ENCODE measurements at regions not wholly inside any gene's neighbourhood (a gene's known extent, or its start where the extent isn't known, plus 50 kb on each side); places are given as distances from the start of the nearest gene placed in this dataset.

DNA sequence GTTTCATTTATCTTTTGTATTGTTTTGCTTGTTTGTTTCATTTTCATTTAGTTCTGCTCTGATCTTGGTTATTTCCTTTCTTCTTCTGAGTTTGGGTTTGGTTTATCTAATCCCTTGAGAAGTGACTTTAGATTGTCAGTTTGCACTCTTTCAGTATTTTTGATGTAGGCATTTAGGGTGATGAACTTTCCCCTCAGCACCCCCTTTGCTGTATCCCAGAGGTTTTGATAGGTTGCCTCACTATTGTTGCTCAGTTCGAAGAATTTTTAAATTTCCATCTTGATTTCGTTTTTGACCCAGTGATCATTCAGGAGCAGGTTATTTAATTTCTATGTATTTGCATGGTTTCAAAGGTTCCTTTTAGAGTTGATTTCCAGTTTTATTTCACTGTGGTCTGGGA is 119.6 kb upstream of the SSTR4 start:
- H3K4me3 Mint-ChIP-seq (ENCODE audit: low read depth), result no peak overlapping the region
- no peak overlapping the region for H3K27ac Mint-ChIP-seq
- no peaks in the 10 kb centered on the region for H3K4me1 Mint-ChIP-seq (ENCODE audit: low read depth)
- no peaks in the 10 kb centered on the region for H3K36me3 Mint-ChIP-seq (ENCODE audit: low read depth)
- H3K9me3 Mint-ChIP-seq, result peaks cover 4% of the 10 kb centered on the region
- intact Hi-C loops (cut with micrococcal nuclease), result no loop called here
- H3K27me3 Mint-ChIP-seq (ENCODE audit: low read depth), result no peaks in the 10 kb centered on the region
- no peak for DNase-seq (ENCODE audit: low spot score)

DNA sequence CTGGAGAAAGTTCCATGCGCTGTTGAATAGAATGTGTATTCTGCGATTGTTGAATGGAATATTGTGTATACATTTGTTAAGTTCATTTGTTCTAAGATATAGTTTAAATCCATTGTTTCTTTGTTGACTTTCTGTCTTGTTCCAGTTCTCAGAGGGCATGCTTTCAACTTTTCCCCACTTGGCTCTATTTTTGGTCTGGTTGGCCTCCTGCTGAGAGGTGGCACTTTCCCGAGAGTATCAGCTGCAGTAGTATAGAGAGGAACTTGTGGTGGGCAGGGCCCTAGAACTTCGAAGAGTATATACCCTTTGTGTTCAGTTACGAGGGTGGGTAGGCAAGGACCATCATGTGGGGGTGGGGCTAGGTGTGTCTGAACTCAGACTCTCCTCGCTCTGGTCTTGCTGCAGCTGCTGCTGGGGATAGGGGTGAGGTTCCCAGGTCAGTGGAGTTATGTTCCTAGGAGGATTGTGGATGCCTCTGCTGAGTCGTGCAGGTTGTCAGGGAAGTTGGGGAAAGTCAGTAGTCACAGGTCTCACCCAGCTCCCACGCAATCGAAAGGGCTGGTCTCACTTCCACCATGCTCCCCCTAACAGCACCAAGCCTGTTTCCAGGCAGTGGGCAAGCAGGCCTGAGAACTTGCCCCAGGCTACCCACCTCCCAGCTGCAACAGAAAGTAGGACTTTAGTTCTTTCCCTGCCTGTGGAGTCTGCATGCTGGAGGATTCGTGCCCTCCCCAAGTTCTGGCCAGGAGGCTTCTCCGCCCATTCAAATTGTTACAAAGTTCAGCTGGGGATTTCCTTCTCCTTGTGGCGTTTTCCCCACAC is 118.9 kb upstream of the SSTR4 start:
- no peak for DNase-seq (ENCODE audit: low spot score)
- Mint-ChIP-seq H3K36me3 (ENCODE audit: low read depth) (no peaks in the 10 kb centered on the region), H3K9me3 (peaks cover 4% of the 10 kb centered on the region), H3K27ac (no peak overlapping the region), H3K4me3 (ENCODE audit: low read depth) (no peak overlapping the region), H3K27me3 (ENCODE audit: low read depth) (no peaks in the 10 kb centered on the region), H3K4me1 (ENCODE audit: low read depth) (peaks cover 3% of the 10 kb centered on the region)
- intact Hi-C loops (cut with micrococcal nuclease), result no loop called here

DNA sequence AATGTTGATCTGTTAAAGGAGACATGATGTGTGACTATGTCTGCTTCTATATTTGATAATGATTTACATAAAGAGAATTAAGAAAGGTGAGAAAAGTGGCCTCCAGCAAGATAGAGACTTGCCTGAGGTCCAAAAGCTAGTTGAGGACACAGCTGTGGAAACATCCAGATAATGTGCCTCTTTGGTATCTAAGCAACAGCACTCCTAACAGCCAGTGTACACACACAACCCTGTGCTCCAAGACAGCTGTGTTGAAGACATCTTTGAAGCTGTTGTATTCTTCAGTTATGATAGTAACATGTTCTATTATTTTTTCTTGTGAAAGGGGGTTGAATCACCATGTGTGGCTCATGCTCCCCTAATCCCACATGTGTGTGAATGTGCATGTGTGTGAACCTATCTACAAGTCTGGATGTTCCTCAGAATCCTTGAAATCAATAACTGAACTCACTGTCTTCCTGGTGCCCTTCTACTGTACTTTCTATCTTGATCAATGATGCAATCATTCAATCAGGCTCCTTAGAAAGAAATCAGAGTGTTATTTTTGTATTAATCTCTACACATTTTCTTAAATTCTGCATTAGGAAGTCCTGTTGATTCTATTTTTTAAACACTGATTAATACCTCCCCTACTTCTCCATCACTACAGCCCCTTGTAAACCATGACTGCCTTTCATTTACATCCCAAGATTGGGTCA is 116.7 kb upstream of the SSTR4 start:
- intact Hi-C loops (cut with micrococcal nuclease), result no loop called here
- DNase-seq (ENCODE audit: low spot score), result no peak
- Mint-ChIP-seq H3K4me3 (ENCODE audit: low read depth) (no peak overlapping the region), H3K4me1 (ENCODE audit: low read depth) (peaks cover 12% of the 10 kb centered on the region), H3K27ac (no peak overlapping the region), H3K9me3 (peaks cover 4% of the 10 kb centered on the region), H3K27me3 (ENCODE audit: low read depth) (no peaks in the 10 kb centered on the region), H3K36me3 (ENCODE audit: low read depth) (no peaks in the 10 kb centered on the region)

DNA sequence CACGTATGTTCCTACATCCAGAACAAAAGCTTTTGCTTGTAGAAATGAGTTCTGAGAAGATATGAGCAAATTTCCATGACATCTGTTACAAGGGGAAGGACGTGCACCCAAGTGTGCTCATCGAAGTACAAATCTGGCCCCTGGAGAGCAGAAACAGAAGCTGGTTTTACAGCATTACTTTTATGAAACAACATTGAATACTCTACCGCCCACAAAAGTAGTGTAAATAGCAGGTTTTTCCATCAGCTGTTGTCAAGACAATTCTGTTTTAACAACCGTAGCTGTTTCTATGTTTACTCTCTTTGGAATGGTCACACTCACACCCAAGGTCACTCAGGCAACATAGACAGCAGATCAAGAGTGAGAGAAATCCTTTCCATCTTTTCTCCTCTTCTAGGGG is 114.2 kb upstream of the SSTR4 start:
- peak overlapping the region; percentile 35 for H3K27ac Mint-ChIP-seq
- H3K9me3 Mint-ChIP-seq, result no peaks in the 10 kb centered on the region
- DNase-seq (ENCODE audit: low spot score), result no peak
- no peaks in the 10 kb centered on the region for H3K27me3 Mint-ChIP-seq (ENCODE audit: low read depth)
- no peak overlapping the region for H3K4me3 Mint-ChIP-seq (ENCODE audit: low read depth)
- H3K36me3 Mint-ChIP-seq (ENCODE audit: low read depth), result no peaks in the 10 kb centered on the region
- H3K4me1 Mint-ChIP-seq (ENCODE audit: low read depth), result peaks cover 21% of the 10 kb centered on the region
- intact Hi-C loops (cut with micrococcal nuclease), result no loop called here

DNA sequence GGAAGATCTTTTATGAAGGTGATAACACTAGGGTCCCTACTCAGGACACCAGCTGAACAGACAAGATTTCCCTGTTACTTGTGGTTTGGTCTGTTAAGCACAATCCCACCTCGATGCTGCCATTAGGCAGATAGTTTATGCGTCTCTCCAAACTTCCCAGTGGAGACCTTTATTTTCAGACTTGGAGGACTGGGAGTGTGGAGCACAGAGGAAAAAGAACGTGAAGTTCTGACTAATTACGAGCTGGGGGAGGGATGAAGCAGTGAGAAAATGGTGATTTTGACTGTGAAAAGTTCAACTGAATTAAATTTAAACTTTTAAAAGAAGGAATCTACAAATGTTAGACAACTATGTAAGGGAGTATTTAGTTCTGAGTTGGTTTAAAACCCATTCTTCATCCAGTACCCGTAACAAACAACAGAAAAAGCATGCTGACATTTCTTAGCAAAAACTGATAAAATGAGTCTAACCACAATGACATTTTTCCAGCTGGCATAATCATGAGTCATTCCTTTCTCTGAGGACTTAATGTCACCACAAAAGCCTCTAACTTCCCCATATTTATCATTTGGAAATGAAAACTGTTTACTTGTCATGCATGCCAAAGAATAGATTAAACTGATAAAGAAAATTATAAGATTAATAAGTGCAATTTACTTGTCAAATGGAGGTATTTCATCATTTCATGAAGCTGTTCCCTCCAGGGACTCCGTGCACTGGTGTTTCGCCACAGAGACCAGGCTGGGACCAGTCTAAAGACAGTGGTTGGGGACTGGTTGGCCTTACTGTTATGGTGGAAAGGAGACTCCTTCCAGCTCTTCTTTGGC is 113.3 kb upstream of the SSTR4 start:
- no peak for DNase-seq (ENCODE audit: low spot score)
- Mint-ChIP-seq H3K4me1 (ENCODE audit: low read depth) (peaks cover 24% of the 10 kb centered on the region), H3K36me3 (ENCODE audit: low read depth) (no peaks in the 10 kb centered on the region), H3K9me3 (no peaks in the 10 kb centered on the region), H3K27ac (peak overlapping the region; percentile 35), H3K4me3 (ENCODE audit: low read depth) (no peak overlapping the region), H3K27me3 (ENCODE audit: low read depth) (peaks cover 3% of the 10 kb centered on the region)
- intact Hi-C loops (cut with micrococcal nuclease), result no loop called here

DNA sequence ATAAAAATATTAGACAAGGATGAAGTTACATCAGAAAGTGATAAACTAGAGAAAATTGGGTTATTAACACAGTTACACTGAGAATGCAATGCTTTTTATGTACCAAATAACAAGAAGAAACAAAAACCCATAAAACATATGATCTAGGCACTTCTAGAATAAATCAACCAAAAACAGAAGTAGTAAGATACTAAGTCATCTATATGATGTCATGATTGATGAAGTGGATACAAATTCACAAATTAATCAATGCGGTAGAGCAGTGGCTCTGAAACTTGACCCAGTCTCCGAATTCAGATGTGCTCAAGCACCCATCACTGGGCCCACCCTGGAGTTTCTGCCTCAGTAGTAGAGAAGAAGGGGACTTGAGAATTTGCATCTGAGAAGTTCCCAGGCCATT is 112.1 kb upstream of the SSTR4 start:
- Mint-ChIP-seq H3K9me3 (no peaks in the 10 kb centered on the region), H3K36me3 (ENCODE audit: low read depth) (no peaks in the 10 kb centered on the region), H3K27ac (no peak overlapping the region), H3K4me1 (ENCODE audit: low read depth) (peaks cover 24% of the 10 kb centered on the region), H3K27me3 (ENCODE audit: low read depth) (peaks cover 3% of the 10 kb centered on the region), H3K4me3 (ENCODE audit: low read depth) (no peak overlapping the region)
- no peak for DNase-seq (ENCODE audit: low spot score)
- intact Hi-C loops (cut with micrococcal nuclease), result no loop called here

DNA sequence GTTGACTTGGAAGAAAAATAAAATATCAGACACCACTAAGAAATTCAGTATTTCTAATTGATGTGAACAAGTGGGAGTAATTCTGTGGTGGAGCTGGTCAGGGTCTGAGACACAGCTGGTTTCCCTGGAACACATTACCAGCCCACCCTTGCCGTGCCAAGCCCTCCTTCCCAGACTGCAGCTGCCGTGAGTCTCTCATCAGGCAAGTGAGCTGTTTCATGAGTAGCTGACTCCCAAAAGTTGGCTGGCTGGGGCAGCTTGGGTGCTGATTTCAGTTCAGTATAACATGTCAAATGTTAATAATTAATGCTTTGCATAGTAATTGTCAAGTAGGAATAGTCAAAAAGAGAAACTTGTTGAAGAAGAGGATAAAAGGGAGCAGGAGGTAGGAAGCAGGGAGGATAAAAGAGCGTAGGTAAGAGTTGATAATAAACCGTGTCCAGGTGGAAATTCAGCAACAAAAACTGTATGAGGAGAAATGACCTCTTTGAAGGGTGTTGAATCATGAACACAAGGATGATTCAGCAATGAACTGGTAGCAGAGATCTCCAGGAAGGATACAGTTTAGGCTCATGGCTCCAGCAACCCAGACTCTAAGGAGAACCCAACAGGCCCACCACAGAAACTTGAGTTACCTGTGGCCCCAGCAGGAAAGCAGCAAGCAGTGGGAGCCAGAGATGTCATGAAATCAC is 110.9 kb upstream of the SSTR4 start:
- Mint-ChIP-seq H3K4me3 (ENCODE audit: low read depth) (no peak overlapping the region), H3K27me3 (ENCODE audit: low read depth) (peaks cover 3% of the 10 kb centered on the region), H3K9me3 (no peaks in the 10 kb centered on the region), H3K27ac (no peak overlapping the region), H3K4me1 (ENCODE audit: low read depth) (peaks cover 24% of the 10 kb centered on the region), H3K36me3 (ENCODE audit: low read depth) (no peaks in the 10 kb centered on the region)
- no peak for DNase-seq (ENCODE audit: low spot score)
- intact Hi-C loops (cut with micrococcal nuclease), result no loop called here

DNA sequence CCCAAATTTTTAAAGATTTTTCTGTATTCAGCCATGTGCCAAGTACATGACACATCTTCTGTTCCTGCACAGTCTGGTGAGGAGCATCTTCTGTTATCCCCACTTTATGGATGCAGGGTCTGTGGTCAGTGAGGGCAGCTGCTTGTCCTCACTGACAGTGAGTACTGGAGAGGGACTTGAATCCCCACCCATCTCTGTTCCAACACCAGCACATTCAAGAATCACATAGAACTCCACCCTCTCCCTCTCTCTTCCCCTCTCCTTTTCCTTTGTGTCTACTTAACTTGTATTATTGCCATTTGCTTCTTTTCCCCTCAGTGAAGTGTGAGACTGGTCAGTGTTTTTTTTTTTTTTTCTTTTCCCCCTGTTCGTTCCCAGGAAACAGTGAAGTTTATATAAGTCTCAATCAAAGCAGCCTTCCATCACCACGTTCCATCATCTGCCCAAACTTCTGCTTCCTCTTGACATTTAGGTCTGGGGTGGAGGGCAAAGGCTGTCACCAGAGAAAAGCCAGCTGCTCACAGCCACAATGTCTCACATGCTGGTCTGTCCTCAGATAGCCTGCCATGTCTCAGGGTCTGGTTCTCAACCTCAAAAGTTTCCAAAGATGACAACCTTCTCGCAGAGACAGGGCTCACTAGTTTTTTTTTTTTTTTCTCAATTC is 110.0 kb upstream of the SSTR4 start:
- Mint-ChIP-seq H3K4me3 (ENCODE audit: low read depth) (no peak overlapping the region), H3K27me3 (ENCODE audit: low read depth) (peaks cover 3% of the 10 kb centered on the region), H3K9me3 (no peaks in the 10 kb centered on the region), H3K27ac (peak overlapping the region; percentile 64), H3K36me3 (ENCODE audit: low read depth) (no peaks in the 10 kb centered on the region), H3K4me1 (ENCODE audit: low read depth) (peaks cover 24% of the 10 kb centered on the region)
- no peak for DNase-seq (ENCODE audit: low spot score)
- intact Hi-C loops (cut with micrococcal nuclease), result no loop called here

DNA sequence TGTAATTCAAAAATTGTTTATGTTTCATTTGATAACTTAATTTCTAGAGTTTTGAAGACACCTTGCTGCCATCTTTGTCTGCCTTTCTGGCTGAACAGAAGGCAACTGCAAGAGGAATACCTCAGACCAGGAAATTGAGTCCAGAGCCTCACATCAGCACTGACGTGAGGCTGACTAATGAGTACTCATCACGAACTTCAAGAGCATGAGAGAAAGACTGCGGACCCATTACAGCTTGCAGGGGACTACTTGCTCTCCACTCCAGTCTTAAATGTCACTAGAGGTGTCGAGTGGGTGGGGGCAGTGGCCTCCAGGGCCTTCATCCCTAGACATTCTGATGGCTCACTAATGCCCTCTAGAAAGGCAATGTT is 109.5 kb upstream of the SSTR4 start:
- Mint-ChIP-seq H3K4me3 (ENCODE audit: low read depth) (no peak overlapping the region), H3K27ac (no peak overlapping the region), H3K27me3 (ENCODE audit: low read depth) (peaks cover 3% of the 10 kb centered on the region), H3K4me1 (ENCODE audit: low read depth) (peaks cover 24% of the 10 kb centered on the region), H3K9me3 (no peaks in the 10 kb centered on the region), H3K36me3 (ENCODE audit: low read depth) (no peaks in the 10 kb centered on the region)
- intact Hi-C loops (cut with micrococcal nuclease), result no loop called here
- DNase-seq (ENCODE audit: low spot score), result no peak

DNA sequence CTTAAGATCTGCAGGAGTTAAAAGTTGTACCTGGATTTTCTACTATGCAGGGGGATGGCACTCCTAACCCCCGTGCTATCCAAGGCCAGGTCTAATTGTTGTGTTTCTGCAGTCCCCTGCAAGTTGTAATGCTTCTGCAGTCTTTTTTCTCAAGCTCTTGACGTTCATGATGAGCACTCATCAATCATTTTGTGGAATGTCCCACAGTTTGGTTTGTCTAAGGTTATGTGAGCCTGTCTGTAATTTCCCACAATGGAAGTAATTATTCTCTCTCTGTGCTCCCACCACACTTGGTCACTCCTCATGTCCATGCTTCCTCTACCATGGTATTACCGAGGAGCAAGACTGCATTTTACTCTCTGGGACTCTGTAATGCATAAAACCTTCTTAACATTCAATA is 107.6 kb upstream of the SSTR4 start:
- Mint-ChIP-seq H3K36me3 (ENCODE audit: low read depth) (no peaks in the 10 kb centered on the region), H3K4me1 (ENCODE audit: low read depth) (peaks cover 13% of the 10 kb centered on the region), H3K27ac (no peak overlapping the region), H3K9me3 (no peaks in the 10 kb centered on the region), H3K27me3 (ENCODE audit: low read depth) (peaks cover 3% of the 10 kb centered on the region), H3K4me3 (ENCODE audit: low read depth) (no peak overlapping the region)
- intact Hi-C loops (cut with micrococcal nuclease), result no loop called here
- no peak for DNase-seq (ENCODE audit: low spot score)

DNA sequence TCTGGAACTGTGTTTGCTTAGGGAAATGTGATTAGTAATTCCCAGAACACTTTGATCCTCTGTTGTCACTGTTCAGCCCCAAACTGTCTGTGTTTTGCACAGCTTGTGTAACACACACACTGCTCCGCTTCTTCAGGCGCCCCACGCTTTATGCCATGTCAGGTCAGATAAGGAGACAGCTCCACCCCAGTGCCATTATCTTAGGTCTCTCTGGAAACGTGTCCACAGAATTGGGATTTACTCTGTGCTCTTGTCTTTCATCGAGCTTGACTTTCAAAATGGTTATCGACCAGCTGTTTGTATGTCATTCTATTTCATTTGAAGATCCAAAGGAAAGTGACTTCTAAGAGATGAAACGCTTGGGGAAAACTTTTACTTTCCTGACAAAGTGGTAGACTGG is 106.4 kb upstream of the SSTR4 start:
- H3K9me3 Mint-ChIP-seq, result no peaks in the 10 kb centered on the region
- peaks cover 13% of the 10 kb centered on the region for H3K4me1 Mint-ChIP-seq (ENCODE audit: low read depth)
- no peak for DNase-seq (ENCODE audit: low spot score)
- H3K36me3 Mint-ChIP-seq (ENCODE audit: low read depth), result no peaks in the 10 kb centered on the region
- H3K27ac Mint-ChIP-seq, result no peak overlapping the region
- no peak overlapping the region for H3K4me3 Mint-ChIP-seq (ENCODE audit: low read depth)
- intact Hi-C loops (cut with micrococcal nuclease), result no loop called here
- H3K27me3 Mint-ChIP-seq (ENCODE audit: low read depth), result peaks cover 3% of the 10 kb centered on the region

DNA sequence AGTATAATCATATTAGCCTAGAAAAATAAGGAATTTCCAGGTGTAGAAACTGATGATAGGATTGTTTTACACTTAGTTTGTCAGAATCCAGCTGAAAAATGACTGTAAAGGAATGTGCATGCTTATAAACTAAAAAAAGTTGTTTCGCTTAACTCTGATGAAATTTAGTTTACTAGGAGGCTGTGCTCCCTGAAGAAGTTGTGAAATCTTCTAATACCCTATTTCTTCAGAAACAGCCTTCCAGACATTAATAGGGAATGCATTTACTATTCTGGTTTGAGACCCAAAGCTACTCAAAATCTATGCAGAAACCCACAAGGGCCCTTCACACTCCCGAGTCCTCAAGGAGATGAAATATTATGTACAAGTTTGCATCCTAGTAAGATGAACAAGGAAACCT is 105.5 kb upstream of the SSTR4 start:
- H3K9me3 Mint-ChIP-seq, result no peaks in the 10 kb centered on the region
- intact Hi-C loops (cut with micrococcal nuclease), result no loop called here
- H3K27ac Mint-ChIP-seq, result no peak overlapping the region
- H3K36me3 Mint-ChIP-seq (ENCODE audit: low read depth), result no peaks in the 10 kb centered on the region
- H3K4me3 Mint-ChIP-seq (ENCODE audit: low read depth), result no peak overlapping the region
- H3K4me1 Mint-ChIP-seq (ENCODE audit: low read depth), result peaks cover 8% of the 10 kb centered on the region
- no peak for DNase-seq (ENCODE audit: low spot score)
- peaks cover 6% of the 10 kb centered on the region for H3K27me3 Mint-ChIP-seq (ENCODE audit: low read depth)
